ENCODE measurements at regions not wholly inside any gene's neighbourhood (a gene's known extent, or its start where the extent isn't known, plus 50 kb on each side); places are given as distances from the start of the nearest gene placed in this dataset.

- H3K4me3 ChIP-seq = no peak overlapping the region
- H3K27me3 ChIP-seq = no peaks in the 10 kb centered on the region
- DNase-seq (no peak), ATAC-seq (no peak)
- H3K36me3 ChIP-seq = no peaks in the 10 kb centered on the region
- no peaks in the 10 kb centered on the region for H3K4me1 ChIP-seq
- peaks cover 0 to 17% (median 0%) of the 10 kb centered on the region in 12 donors for H3K9me3 ChIP-seq
- 60 to 80% (median 73%) methylated on average over 4 of the region's 4 CpGs for WGBS, 4 donors
- TF ChIP-seq POLR2A (IDR thresholded peaks at IDR 0.05) (no peak), CTCF (IDR thresholded peaks at IDR 0.05) (no peak)
- intact Hi-C loops (cut with DNase I) = no loop called here
- H3K27ac ChIP-seq = no peak overlapping the region
These were observed 323.4 kb downstream of the CSNK1G3 start for GRCh38 chr5:123835421-123835820.

DNA sequence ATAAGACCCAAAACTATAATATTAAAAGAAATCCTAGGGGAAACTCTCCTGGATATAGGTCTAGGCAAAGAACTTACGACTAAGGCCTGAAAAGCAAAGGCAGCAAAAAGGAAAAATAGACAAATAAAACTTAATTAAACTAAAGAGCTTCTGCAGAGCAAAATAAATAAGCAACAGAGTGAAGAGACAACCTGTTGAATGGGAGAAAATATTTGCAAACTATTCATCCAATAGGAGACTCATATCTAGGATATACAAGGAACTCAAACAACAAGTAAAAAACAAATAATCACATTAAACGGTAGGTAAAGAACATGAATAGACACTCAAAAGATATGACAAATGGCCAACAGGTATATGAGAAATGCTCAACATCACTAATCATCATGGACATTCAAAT is 318.6 kb downstream of the CSNK1G3 start:
- no peaks in the 10 kb centered on the region for H3K36me3 ChIP-seq
- 92 to 95% (median 94%) methylated on average over 2 of the region's 2 CpGs for whole genome bisulfite sequencing, 4 donors
- no peaks in the 10 kb centered on the region for H3K4me1 ChIP-seq
- intact Hi-C loops (cut with DNase I) = no loop called here
- DNase-seq (no peak), ATAC-seq (no peak)
- no peaks in the 10 kb centered on the region for H3K27me3 ChIP-seq
- no peak overlapping the region for H3K27ac ChIP-seq
- H3K9me3 ChIP-seq = peaks cover 0 to 17% (median 0%) of the 10 kb centered on the region in 12 donors
- no peak overlapping the region for H3K4me3 ChIP-seq
- TF ChIP-seq CTCF (IDR thresholded peaks at IDR 0.05) (no peak), POLR2A (IDR thresholded peaks at IDR 0.05) (no peak)

DNA sequence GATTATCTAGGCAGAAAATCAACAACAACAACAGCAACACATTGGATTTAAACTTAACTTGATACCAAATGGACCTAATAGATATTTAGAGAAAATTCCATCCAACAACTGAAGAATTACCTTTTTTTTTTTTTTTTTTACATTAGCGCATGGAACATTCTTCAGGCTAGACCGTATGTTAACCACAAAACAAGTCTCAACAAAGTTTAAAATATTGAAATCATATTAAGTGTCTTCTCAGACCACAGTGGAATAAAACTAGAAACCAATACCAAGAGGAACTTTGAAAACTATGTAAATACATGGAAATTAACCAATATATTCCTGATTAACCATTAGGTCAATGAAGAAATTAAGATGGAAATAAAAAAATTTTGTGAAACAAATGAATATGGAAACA is 315.8 kb downstream of the CSNK1G3 start:
- Histone ChIP-seq H3K36me3 (no peaks in the 10 kb centered on the region), H3K4me3 (no peak overlapping the region), H3K9me3 (peaks cover 0 to 17% (median 0%) of the 10 kb centered on the region in 12 donors), H3K27me3 (no peaks in the 10 kb centered on the region), H3K27ac (no peak overlapping the region), H3K4me1 (no peaks in the 10 kb centered on the region)
- no peak for DNase-seq
- intact Hi-C loops (cut with DNase I) = no loop called here
- no peak for ATAC-seq
- no peak for TF ChIP-seq CTCF (IDR thresholded peaks at IDR 0.05)
- TF ChIP-seq POLR2A (IDR thresholded peaks at IDR 0.05) = no peak
- WGBS, 4 donors = 95 to 97% (median 97%) methylated on average over 2 of the region's 2 CpGs

GRCh38 chr5:123819833-123820232 is 307.9 kb downstream of the CSNK1G3 start:
- Histone ChIP-seq H3K4me1 (peaks cover 0 to 7% (median 3%) of the 10 kb centered on the region in 12 donors), H3K27ac (no peak overlapping the region), H3K36me3 (no peaks in the 10 kb centered on the region), H3K9me3 (peaks cover 0 to 3% (median 0%) of the 10 kb centered on the region in 12 donors), H3K4me3 (no peak overlapping the region), H3K27me3 (no peaks in the 10 kb centered on the region)
- TF ChIP-seq POLR2A (IDR thresholded peaks at IDR 0.05) (no peak), CTCF (IDR thresholded peaks at IDR 0.05) (no peak)
- WGBS, 4 donors = 90 to 98% (median 92%) methylated on average over 4 of the region's 4 CpGs
- DNase-seq (no peak), ATAC-seq (no peak)
- intact Hi-C loops (cut with DNase I) = loop anchor here in 2 of 10 donors (5.0 to 10.0 kb wide), 2 partner anchors 145 to 947 kb away; no protein-coding TSS in a partner anchor
